AG09319 (cell line): ENCODE measurements at regions not wholly inside any gene's neighbourhood (a gene's known extent, or its start where the extent isn't known, plus 50 kb on each side); places are given as distances from the start of the nearest gene placed in this dataset.

Experiments used
- DNase-seq: peaks from one replicate; pipeline ENCODE4 v3.0.0-alpha.2; 2010; ENCODE audit warnings: low read depth; ENCODE audit errors: extremely low read depth
- CTCF ChIP-seq: IDR thresholded peaks from 2 replicates; pipeline ENCODE4 v1.5.1; 2011; ENCODE audit warnings: low read depth, mild to moderate bottlenecking, inconsistent platforms, low read length, moderate library complexity

DNA sequence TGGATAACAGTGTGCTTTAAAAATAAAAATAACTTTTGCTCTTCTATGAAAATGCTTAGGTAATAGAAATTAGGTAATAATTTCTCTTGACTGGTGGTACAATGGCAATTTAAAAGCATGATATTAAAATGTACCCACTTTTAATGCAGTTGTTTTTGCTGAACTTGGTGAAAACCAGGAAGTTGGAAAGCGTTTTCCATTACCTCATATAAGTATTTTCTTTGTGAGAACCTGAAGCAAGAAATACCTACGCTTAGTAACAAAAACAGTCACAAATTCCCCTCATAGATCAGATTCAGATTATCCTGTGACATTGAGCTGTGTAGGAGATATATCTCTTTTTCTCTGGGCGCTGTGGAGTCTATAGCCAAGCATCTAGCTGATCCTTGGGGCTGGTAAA, 689.0 kb upstream of the FZD8 start:
- no peak for TF ChIP-seq CTCF
- no peak for DNase-seq

DNA sequence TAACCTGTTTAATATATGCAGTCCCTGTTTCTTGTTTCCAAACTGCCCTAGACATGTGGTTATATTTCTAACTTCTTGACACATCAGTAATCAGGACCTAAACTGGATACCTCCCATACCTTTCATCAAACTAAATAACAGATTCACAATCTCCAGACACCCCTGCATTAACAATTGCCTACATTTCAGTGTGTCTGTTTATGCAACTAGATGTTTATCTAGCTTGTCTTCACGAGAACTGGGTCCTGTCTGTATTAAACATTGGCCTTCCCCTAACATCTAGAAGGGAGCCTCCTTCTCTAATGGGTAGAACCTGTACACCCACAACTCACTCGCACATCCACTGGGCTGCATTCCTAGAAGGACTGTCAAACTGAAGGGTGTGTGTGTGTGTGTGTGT, 683.7 kb upstream of the FZD8 start:
- no peak for DNase-seq
- TF ChIP-seq CTCF, result no peak

DNA sequence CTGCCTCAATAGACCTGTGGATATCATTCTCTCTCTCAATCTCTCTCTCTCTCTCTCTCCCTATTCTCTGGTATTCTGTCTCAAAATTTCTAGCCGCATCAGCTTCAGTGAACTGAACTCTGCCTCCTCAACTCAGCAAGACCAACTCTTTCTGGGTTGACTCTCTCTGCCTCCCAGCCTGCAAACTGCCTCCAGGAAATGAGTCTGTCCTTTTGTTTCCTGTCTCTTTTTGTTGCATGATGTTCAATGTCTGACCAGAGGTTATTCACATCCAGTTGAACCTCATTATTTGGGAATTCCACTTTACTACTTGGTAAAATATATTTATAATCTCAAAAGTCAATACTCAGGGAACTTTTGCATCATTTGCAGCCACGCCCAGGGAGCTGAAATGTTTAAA, 682.7 kb upstream of the FZD8 start:
- TF ChIP-seq CTCF, result no peak
- no peak for DNase-seq

GRCh38 chr10:36313142-36313541, 671.0 kb upstream of the FZD8 start:
- TF ChIP-seq CTCF, result no peak
- no peak for DNase-seq

DNA sequence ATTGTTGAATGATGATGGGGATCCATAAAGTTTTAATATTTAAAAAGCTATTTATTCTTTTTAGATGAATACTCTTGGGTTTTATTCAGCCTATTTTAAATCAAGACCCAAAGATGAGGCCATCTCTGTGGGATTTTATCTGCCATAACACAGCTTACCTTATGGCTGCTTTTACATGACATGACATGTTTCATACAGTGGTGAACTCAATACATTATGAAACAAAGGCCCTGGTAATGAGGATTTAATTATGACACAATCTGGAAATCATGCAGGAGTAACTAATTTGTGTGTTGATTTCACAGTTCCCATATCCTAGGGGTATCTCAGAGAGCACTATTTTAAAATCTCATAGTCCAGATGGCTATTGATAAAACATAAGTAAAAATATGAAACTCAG, 661.8 kb upstream of the FZD8 start:
- DNase-seq, result no peak
- no peak for TF ChIP-seq CTCF

GRCh38 chr10:36302086-36302485, 660.0 kb upstream of the FZD8 start:
- no peak for TF ChIP-seq CTCF
- DNase-seq, result no peak

DNA sequence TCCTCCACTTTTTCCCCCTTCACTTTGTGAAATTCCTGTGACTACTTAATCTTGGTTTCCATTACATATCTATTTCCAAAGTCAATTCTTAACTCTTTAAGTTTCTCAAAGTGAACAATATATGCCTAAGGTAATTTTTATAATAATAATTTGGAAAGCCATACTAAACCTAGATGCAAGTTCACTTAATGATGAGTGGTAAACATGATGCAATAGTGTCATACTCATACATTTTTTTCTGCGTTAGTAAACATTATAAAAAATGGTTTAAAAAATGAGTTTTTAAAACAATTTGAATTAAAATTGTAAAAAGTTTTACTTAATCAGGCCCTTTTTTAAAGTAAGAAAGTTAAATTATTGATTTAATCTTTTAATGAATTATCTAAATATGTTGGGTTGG, 659.4 kb upstream of the FZD8 start:
- DNase-seq, result no peak
- no peak for TF ChIP-seq CTCF

DNA sequence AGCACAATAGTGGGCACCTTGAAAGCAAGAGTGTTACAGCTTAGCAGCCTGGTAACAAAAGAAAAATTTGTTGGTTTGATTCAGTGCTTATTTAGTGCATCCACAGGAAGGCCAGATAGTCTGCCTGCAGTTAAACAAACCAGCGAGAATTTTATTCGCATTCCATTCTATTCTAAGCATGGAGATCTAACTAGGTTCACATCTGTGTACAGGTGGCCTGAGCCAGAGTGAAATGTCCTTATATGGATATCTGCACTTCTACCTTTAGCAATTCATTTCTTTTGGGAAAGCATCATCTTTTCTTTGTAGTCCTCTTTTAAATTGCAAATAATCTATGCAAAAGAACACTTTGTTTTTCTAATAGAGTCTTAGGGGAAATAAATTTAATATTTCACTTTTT, 659.0 kb upstream of the FZD8 start:
- TF ChIP-seq CTCF, result no peak

More for the DNA sequence above, 659.0 kb upstream of the FZD8 start:
- no peak for DNase-seq
